ENCODE measurements at regions not wholly inside any gene's neighbourhood (a gene's known extent, or its start where the extent isn't known, plus 50 kb on each side); places are given as distances from the start of the nearest gene placed in this dataset.

GRCh38 chr1:244214009-244214967 is 163.2 kb downstream of the ZBTB18 start:
- Histone ChIP-seq H3K9ac (ENCODE audit: insufficient read length) (no peak overlapping the region), H3K9me3 (ENCODE audit: low read depth, low read length) (no peaks in the 10 kb centered on the region), H3K4me3 (no peak overlapping the region), H3K36me3 (ENCODE audit: insufficient read depth, low read length) (no peaks in the 10 kb centered on the region), H3K27ac (no peak overlapping the region)
- DNase-seq (ENCODE audit: low read depth, low spot score), result no peak
- TF ChIP-seq EZH2 (IDR thresholded peaks at IDR 0.05) (no peak), FOXP2 (optimal IDR thresholded peaks at IDR 0.05; ENCODE audit: control extremely low read depth, extremely low read length, insufficient read depth) (no peak), POLR2AphosphoS5 (IDR thresholded peaks at IDR 0.05; ENCODE audit: borderline replicate concordance, low read depth, low read length) (no peak)

GRCh38 chr1:244216836-244217235 is 165.8 kb downstream of the ZBTB18 start:
- no peak overlapping the region for H3K27ac ChIP-seq
- no peak overlapping the region for H3K9ac ChIP-seq (ENCODE audit: insufficient read length)
- no peak for TF ChIP-seq FOXP2 (optimal IDR thresholded peaks at IDR 0.05; ENCODE audit: control extremely low read depth, extremely low read length, insufficient read depth)
- TF ChIP-seq POLR2AphosphoS5 (IDR thresholded peaks at IDR 0.05; ENCODE audit: borderline replicate concordance, low read depth, low read length), result no peak
- TF ChIP-seq EZH2 (IDR thresholded peaks at IDR 0.05), result no peak
- H3K9me3 ChIP-seq (ENCODE audit: low read depth, low read length), result no peaks in the 10 kb centered on the region
- no peaks in the 10 kb centered on the region for H3K36me3 ChIP-seq (ENCODE audit: insufficient read depth, low read length)
- no peak overlapping the region for H3K4me3 ChIP-seq
- DNase-seq (ENCODE audit: low read depth, low spot score), result no peak

- TF ChIP-seq FOXP2 (optimal IDR thresholded peaks at IDR 0.05; ENCODE audit: control extremely low read depth, extremely low read length, insufficient read depth) (no peak), POLR2AphosphoS5 (IDR thresholded peaks at IDR 0.05; ENCODE audit: borderline replicate concordance, low read depth, low read length) (no peak), EZH2 (IDR thresholded peaks at IDR 0.05) (no peak)
- Histone ChIP-seq H3K9me3 (ENCODE audit: low read depth, low read length) (no peaks in the 10 kb centered on the region), H3K4me3 (no peak overlapping the region), H3K9ac (ENCODE audit: insufficient read length) (no peak overlapping the region), H3K36me3 (ENCODE audit: insufficient read depth, low read length) (no peaks in the 10 kb centered on the region), H3K27ac (no peak overlapping the region)
- no peak for DNase-seq (ENCODE audit: low read depth, low spot score)
Observed at GRCh38 chr1:244217711-244218110, 166.6 kb downstream of the ZBTB18 start.

- Histone ChIP-seq H3K27ac (no peak overlapping the region), H3K9ac (ENCODE audit: insufficient read length) (no peak overlapping the region), H3K4me3 (no peak overlapping the region), H3K36me3 (ENCODE audit: insufficient read depth, low read length) (no peaks in the 10 kb centered on the region), H3K9me3 (ENCODE audit: low read depth, low read length) (no peaks in the 10 kb centered on the region)
- TF ChIP-seq POLR2AphosphoS5 (IDR thresholded peaks at IDR 0.05; ENCODE audit: borderline replicate concordance, low read depth, low read length) (no peak), FOXP2 (optimal IDR thresholded peaks at IDR 0.05; ENCODE audit: control extremely low read depth, extremely low read length, insufficient read depth) (no peak), EZH2 (IDR thresholded peaks at IDR 0.05) (no peak)
- no peak for DNase-seq (ENCODE audit: low read depth, low spot score)
Observed at GRCh38 chr1:244218220-244218619, 167.1 kb downstream of the ZBTB18 start.

GRCh38 chr1:244219149-244219548 is 168.1 kb downstream of the ZBTB18 start:
- Histone ChIP-seq H3K9me3 (ENCODE audit: low read depth, low read length) (no peaks in the 10 kb centered on the region), H3K27ac (no peak overlapping the region), H3K9ac (ENCODE audit: insufficient read length) (no peak overlapping the region), H3K4me3 (no peak overlapping the region), H3K36me3 (ENCODE audit: insufficient read depth, low read length) (no peaks in the 10 kb centered on the region)
- no peak for DNase-seq (ENCODE audit: low read depth, low spot score)
- TF ChIP-seq POLR2AphosphoS5 (IDR thresholded peaks at IDR 0.05; ENCODE audit: borderline replicate concordance, low read depth, low read length), result no peak
- no peak for TF ChIP-seq FOXP2 (optimal IDR thresholded peaks at IDR 0.05; ENCODE audit: control extremely low read depth, extremely low read length, insufficient read depth)
- no peak for TF ChIP-seq EZH2 (IDR thresholded peaks at IDR 0.05)

GRCh38 chr1:244219802-244220201 is 168.7 kb downstream of the ZBTB18 start:
- no peak overlapping the region for H3K4me3 ChIP-seq
- no peak for DNase-seq (ENCODE audit: low read depth, low spot score)
- TF ChIP-seq EZH2 (IDR thresholded peaks at IDR 0.05) (no peak), FOXP2 (optimal IDR thresholded peaks at IDR 0.05; ENCODE audit: control extremely low read depth, extremely low read length, insufficient read depth) (no peak), POLR2AphosphoS5 (IDR thresholded peaks at IDR 0.05; ENCODE audit: borderline replicate concordance, low read depth, low read length) (no peak)
- no peaks in the 10 kb centered on the region for H3K9me3 ChIP-seq (ENCODE audit: low read depth, low read length)
- H3K36me3 ChIP-seq (ENCODE audit: insufficient read depth, low read length), result no peaks in the 10 kb centered on the region
- H3K27ac ChIP-seq, result no peak overlapping the region
- H3K9ac ChIP-seq (ENCODE audit: insufficient read length), result no peak overlapping the region

GRCh38 chr1:244220410-244220809 is 169.3 kb downstream of the ZBTB18 start:
- no peaks in the 10 kb centered on the region for H3K36me3 ChIP-seq (ENCODE audit: insufficient read depth, low read length)
- no peak overlapping the region for H3K4me3 ChIP-seq
- no peak for TF ChIP-seq EZH2 (IDR thresholded peaks at IDR 0.05)
- TF ChIP-seq POLR2AphosphoS5 (IDR thresholded peaks at IDR 0.05; ENCODE audit: borderline replicate concordance, low read depth, low read length), result no peak
- no peak for TF ChIP-seq FOXP2 (optimal IDR thresholded peaks at IDR 0.05; ENCODE audit: control extremely low read depth, extremely low read length, insufficient read depth)
- H3K27ac ChIP-seq, result no peak overlapping the region
- H3K9me3 ChIP-seq (ENCODE audit: low read depth, low read length), result no peaks in the 10 kb centered on the region
- no peak for DNase-seq (ENCODE audit: low read depth, low spot score)
- H3K9ac ChIP-seq (ENCODE audit: insufficient read length), result no peak overlapping the region

GRCh38 chr1:244221991-244222390 is 170.9 kb downstream of the ZBTB18 start:
- Histone ChIP-seq H3K36me3 (ENCODE audit: insufficient read depth, low read length) (no peaks in the 10 kb centered on the region), H3K27ac (no peak overlapping the region), H3K9me3 (ENCODE audit: low read depth, low read length) (no peaks in the 10 kb centered on the region), H3K9ac (ENCODE audit: insufficient read length) (no peak overlapping the region), H3K4me3 (no peak overlapping the region)
- DNase-seq (ENCODE audit: low read depth, low spot score), result no peak
- no peak for TF ChIP-seq POLR2AphosphoS5 (IDR thresholded peaks at IDR 0.05; ENCODE audit: borderline replicate concordance, low read depth, low read length)
- no peak for TF ChIP-seq EZH2 (IDR thresholded peaks at IDR 0.05)
- TF ChIP-seq FOXP2 (optimal IDR thresholded peaks at IDR 0.05; ENCODE audit: control extremely low read depth, extremely low read length, insufficient read depth), result no peak

All from SK-N-MC (cell line).